ENCODE measurements at regions not wholly inside any gene's neighbourhood (a gene's known extent, or its start where the extent isn't known, plus 50 kb on each side); places are given as distances from the start of the nearest gene placed in this dataset.

GRCh38 chr3:189049458-189050236 is 122.1 kb upstream of the TPRG1 start:
- no peak for DNase-seq

- DNase-seq, result peak in 3 of 4 experiments; percentile 25 to 46 (median 39)
Observed at GRCh38 chr3:189053322-189053721, 118.4 kb upstream of the TPRG1 start.

GRCh38 chr3:189056646-189057335 is 115.0 kb upstream of the TPRG1 start:
- no peak for DNase-seq

- no peak for DNase-seq
Observed at GRCh38 chr3:189057369-189057768, 114.4 kb upstream of the TPRG1 start.

- DNase-seq, result no peak
Observed at GRCh38 chr3:189058071-189058470, 113.7 kb upstream of the TPRG1 start.

GRCh38 chr3:189070965-189071364 is 100.8 kb upstream of the TPRG1 start:
- no peak for DNase-seq

GRCh38 chr3:189071446-189071845 is 100.3 kb upstream of the TPRG1 start:
- DNase-seq, result no peak

- no peak for DNase-seq
Observed at GRCh38 chr3:189076449-189076848, 95.3 kb upstream of the TPRG1 start.

GRCh38 chr3:189080745-189081144 is 91.0 kb upstream of the TPRG1 start:
- DNase-seq, result no peak

GRCh38 chr3:189082666-189083427 is 88.9 kb upstream of the TPRG1 start:
- DNase-seq, result no peak

- peak in 2 of 4 experiments; percentile 16 to 26 for DNase-seq
Observed at GRCh38 chr3:189084620-189085019, 87.2 kb upstream of the TPRG1 start.

GRCh38 chr3:189092547-189092946 is 79.2 kb upstream of the TPRG1 start:
- no peak for DNase-seq

GRCh38 chr3:189094539-189094938 is 77.2 kb upstream of the TPRG1 start:
- no peak for DNase-seq

GRCh38 chr3:189096092-189096491 is 75.7 kb upstream of the TPRG1 start:
- DNase-seq, result no peak

GRCh38 chr3:189099031-189099471 is 72.7 kb upstream of the TPRG1 start:
- no peak for DNase-seq

- no peak for DNase-seq
Observed at GRCh38 chr3:189099505-189100290, 72.1 kb upstream of the TPRG1 start.

- no peak for DNase-seq
Observed at GRCh38 chr3:189100866-189101265, 70.9 kb upstream of the TPRG1 start.

GRCh38 chr3:189101594-189101993 is 70.2 kb upstream of the TPRG1 start:
- no peak for DNase-seq

- DNase-seq, result no peak
Observed at GRCh38 chr3:189103208-189103607, 68.6 kb upstream of the TPRG1 start.

GRCh38 chr3:189108067-189108466 is 63.7 kb upstream of the TPRG1 start:
- DNase-seq, result no peak

- DNase-seq, result no peak
Observed at GRCh38 chr3:189108735-189109134, 63.0 kb upstream of the TPRG1 start.

GRCh38 chr3:189109145-189109544 is 62.6 kb upstream of the TPRG1 start:
- no peak for DNase-seq

GRCh38 chr3:189117087-189117486 is 54.7 kb upstream of the TPRG1 start:
- DNase-seq, result no peak

All from suppressor macrophage (primary cell).